ENCODE measurements at regions not wholly inside any gene's neighbourhood (a gene's known extent, or its start where the extent isn't known, plus 50 kb on each side); places are given as distances from the start of the nearest gene placed in this dataset.
"Not testable (repeated sequence)": the region's sequence is repeated elsewhere in the genome, so short reads cannot be mapped to it uniquely, and the experiment has no call there.

- TF ChIP-seq CTCF, POLR2A (IDR thresholded peaks at IDR 0.05): not testable (repeated sequence)
These were observed 1270.3 kb downstream of the UQCRFS1 start for GRCh38 chr19:27942607-27943006.
